ENCODE measurements at regions not wholly inside any gene's neighbourhood (a gene's known extent, or its start where the extent isn't known, plus 50 kb on each side); places are given as distances from the start of the nearest gene placed in this dataset.

- TF ChIP-seq CTCF (IDR thresholded peaks at IDR 0.05) (no peak), POLR2A (IDR thresholded peaks at IDR 0.05) (no peak)
Observed at GRCh38 chr7:36053589-36053988, 99.5 kb upstream of the EEPD1 start.
